DMS114 treated with DMSO at 0.1 percent for 48 hours (cell line): ENCODE measurements at regions not wholly inside any gene's neighbourhood (a gene's known extent, or its start where the extent isn't known, plus 50 kb on each side); places are given as distances from the start of the nearest gene placed in this dataset.
"Not testable (repeated sequence)": the region's sequence is repeated elsewhere in the genome, so short reads cannot be mapped to it uniquely, and the experiment has no call there.

Source experiments
- DNase-seq: peaks from one replicate; lab custom pipeline; 2025; ENCODE audit not compliant: unreplicated experiment; lab: John Stamatoyannopoulos, UW

GRCh38 chr22:47433627-47434026 lies 671.2 kb downstream of the TBC1D22A start:
- DNase-seq, result no peak

GRCh38 chr22:47432683-47433082 lies 670.2 kb downstream of the TBC1D22A start:
- DNase-seq, result no peak

- DNase-seq, result no peak
Observed at GRCh38 chr22:47423861-47424820, 661.7 kb downstream of the TBC1D22A start.

- no peak for DNase-seq
Observed at GRCh38 chr22:47423266-47423665, 660.8 kb downstream of the TBC1D22A start.

- DNase-seq, result no peak
Observed at GRCh38 chr22:47422736-47423135, 660.3 kb downstream of the TBC1D22A start.

- no peak for DNase-seq
Observed at GRCh38 chr22:47421846-47422245, 659.4 kb downstream of the TBC1D22A start.

GRCh38 chr22:47420211-47420610 lies 657.8 kb downstream of the TBC1D22A start:
- DNase-seq, result no peak

GRCh38 chr22:47419239-47419638 lies 656.8 kb downstream of the TBC1D22A start:
- DNase-seq, result no peak

GRCh38 chr22:47417699-47418098 lies 655.2 kb downstream of the TBC1D22A start:
- DNase-seq, result no peak

- DNase-seq, result no peak
Observed at GRCh38 chr22:47411006-47411405, 648.6 kb downstream of the TBC1D22A start.

- no peak for DNase-seq
Observed at GRCh38 chr22:47409539-47410275, 647.3 kb downstream of the TBC1D22A start.

GRCh38 chr22:47408409-47408808 lies 646.0 kb downstream of the TBC1D22A start:
- no peak for DNase-seq

GRCh38 chr22:47407461-47408025 lies 645.1 kb downstream of the TBC1D22A start:
- no peak for DNase-seq

- no peak for DNase-seq
Observed at GRCh38 chr22:47406896-47407295, 644.4 kb downstream of the TBC1D22A start.

- DNase-seq, result no peak
Observed at GRCh38 chr22:47406180-47406834, 643.9 kb downstream of the TBC1D22A start.

GRCh38 chr22:47405222-47405621 lies 642.8 kb downstream of the TBC1D22A start:
- not testable (repeated sequence) for DNase-seq

- no peak for DNase-seq
Observed at GRCh38 chr22:47402876-47403525, 640.6 kb downstream of the TBC1D22A start.

- DNase-seq, result no peak
Observed at GRCh38 chr22:47401976-47402770, 639.7 kb downstream of the TBC1D22A start.

- DNase-seq, result no peak
Observed at GRCh38 chr22:47401592-47401898, 639.1 kb downstream of the TBC1D22A start.
